Uterus (tissue), 2 donors: ENCODE measurements at regions not wholly inside any gene's neighbourhood (a gene's known extent, or its start where the extent isn't known, plus 50 kb on each side); places are given as distances from the start of the nearest gene placed in this dataset.

Experiments
- POLR2A ChIP-seq, 2 donors: fragments of 450-650 bp; IDR thresholded peaks; one replicate each; pipeline ENCODE4 v1.6.1; 2016; ENCODE audit warnings: antibody characterized with exemption in 2 of 2, mild to moderate bottlenecking in 1 of 2, moderate library complexity in 1 of 2
- TF ChIP-seq, protein P1 (sequence below), 4 experiments: fragments of 200-600 bp in 2 of 4; fragments of 450-650 bp in 2 of 4; sonication (generic) in 2 of 4; IDR thresholded peaks; one replicate each; pipeline ENCODE4 v1.5.1; 2016 to 2019; ENCODE audit warnings: antibody characterized with exemption in 4 of 4, mild to moderate bottlenecking in 2 of 4, moderate library complexity in 1 of 4

DNA sequence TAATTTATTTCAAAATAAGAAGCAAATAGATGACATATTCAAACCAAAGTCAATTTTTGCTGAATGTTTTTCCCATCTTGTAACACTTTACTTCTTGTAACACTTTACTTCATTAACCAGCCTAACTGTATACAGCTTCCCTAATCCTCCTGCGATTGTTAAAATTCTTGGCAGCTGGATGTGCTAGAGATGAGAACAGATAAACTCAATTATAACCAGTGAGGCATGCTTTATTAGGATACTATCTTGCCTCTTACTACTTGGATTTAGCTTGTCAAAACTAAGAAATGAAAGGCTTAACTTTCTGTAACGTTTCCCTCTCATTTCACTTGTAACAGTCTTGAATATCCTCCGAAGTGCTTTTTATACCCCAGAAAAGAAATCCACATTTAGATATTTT is 94.1 kb upstream of the BMP5 start:
- TF ChIP-seq, protein P1, sequence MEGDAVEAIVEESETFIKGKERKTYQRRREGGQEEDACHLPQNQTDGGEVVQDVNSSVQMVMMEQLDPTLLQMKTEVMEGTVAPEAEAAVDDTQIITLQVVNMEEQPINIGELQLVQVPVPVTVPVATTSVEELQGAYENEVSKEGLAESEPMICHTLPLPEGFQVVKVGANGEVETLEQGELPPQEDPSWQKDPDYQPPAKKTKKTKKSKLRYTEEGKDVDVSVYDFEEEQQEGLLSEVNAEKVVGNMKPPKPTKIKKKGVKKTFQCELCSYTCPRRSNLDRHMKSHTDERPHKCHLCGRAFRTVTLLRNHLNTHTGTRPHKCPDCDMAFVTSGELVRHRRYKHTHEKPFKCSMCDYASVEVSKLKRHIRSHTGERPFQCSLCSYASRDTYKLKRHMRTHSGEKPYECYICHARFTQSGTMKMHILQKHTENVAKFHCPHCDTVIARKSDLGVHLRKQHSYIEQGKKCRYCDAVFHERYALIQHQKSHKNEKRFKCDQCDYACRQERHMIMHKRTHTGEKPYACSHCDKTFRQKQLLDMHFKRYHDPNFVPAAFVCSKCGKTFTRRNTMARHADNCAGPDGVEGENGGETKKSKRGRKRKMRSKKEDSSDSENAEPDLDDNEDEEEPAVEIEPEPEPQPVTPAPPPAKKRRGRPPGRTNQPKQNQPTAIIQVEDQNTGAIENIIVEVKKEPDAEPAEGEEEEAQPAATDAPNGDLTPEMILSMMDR (IDR thresholded peaks at IDR 0.05) = no peak
- TF ChIP-seq POLR2A (IDR thresholded peaks at IDR 0.05) = no peak
